H9 (cell line): ENCODE measurements at regions not wholly inside any gene's neighbourhood (a gene's known extent, or its start where the extent isn't known, plus 50 kb on each side); places are given as distances from the start of the nearest gene placed in this dataset.
"Not testable (repeated sequence)": the region's sequence is repeated elsewhere in the genome, so short reads cannot be mapped to it uniquely, and the experiment has no call there.

Experiments
- DNase-seq: peaks from one replicate; pipeline ENCODE4 v3.0.0-alpha.2; 2017
- H2AFZ ChIP-seq: one replicate; pipeline ENCODE4 v1.6.1; 2013; ENCODE audit warnings: mild to moderate bottlenecking, low read length, control low read depth, moderate library complexity
- H2AK5ac ChIP-seq: 2 replicates; pipeline ENCODE4 v1.6.1; 2013; ENCODE audit warnings: low read length, control low read depth, mixed read lengths; ENCODE audit not compliant: insufficient read length
- H2BK120ac ChIP-seq: one replicate; pipeline ENCODE4 v1.6.1; 2013; ENCODE audit warnings: low read depth, mild to moderate bottlenecking, low read length, control low read depth, inconsistent platforms; ENCODE audit not compliant: poor library complexity, severe bottlenecking
- H2BK12ac ChIP-seq: 2 replicates; pipeline ENCODE4 v1.6.1; 2013; ENCODE audit warnings: low read length, control low read depth, mixed read lengths, low read depth; ENCODE audit not compliant: insufficient read length
- H2BK15ac ChIP-seq: 2 replicates; pipeline ENCODE4 v1.6.1; 2013; ENCODE audit warnings: low read depth, low read length, control low read depth
- H2BK20ac ChIP-seq: one replicate; pipeline ENCODE4 v1.6.1; 2013; ENCODE audit warnings: low read depth, mild to moderate bottlenecking, low read length, control low read depth, inconsistent platforms; ENCODE audit not compliant: poor library complexity, severe bottlenecking
- H2BK5ac ChIP-seq: 2 replicates; pipeline ENCODE4 v1.6.1; 2013; ENCODE audit warnings: low read length, control low read depth, mixed read lengths; ENCODE audit not compliant: insufficient read length
- H3K14ac ChIP-seq: 2 replicates; pipeline ENCODE4 v1.6.1; 2013; ENCODE audit warnings: low read length, control low read depth; ENCODE audit not compliant: insufficient read depth
- H3K18ac ChIP-seq: 2 replicates; pipeline ENCODE4 v1.6.1; 2013; ENCODE audit warnings: low read depth, mild to moderate bottlenecking, mixed read lengths, low read length, control low read depth; ENCODE audit not compliant: insufficient read length
- H3K23ac ChIP-seq: 2 replicates; pipeline ENCODE4 v1.6.1; 2013; ENCODE audit warnings: low read length, control low read depth, mixed read lengths, low read depth; ENCODE audit not compliant: insufficient read length
- H3K23me2 ChIP-seq: 2 replicates; pipeline ENCODE4 v1.6.1; 2013; ENCODE audit warnings: low read depth, mild to moderate bottlenecking, mixed read lengths, low read length, control low read depth; ENCODE audit not compliant: insufficient read length, poor library complexity, severe bottlenecking
- H3K27ac ChIP-seq: 2 replicates; pipeline ENCODE4 v1.5.1; 2013; ENCODE audit warnings: low read length, control low read depth, mixed read lengths, low read depth; ENCODE audit not compliant: insufficient read length
- H3K27me3 ChIP-seq: 2 replicates; pipeline ENCODE4 v1.6.1; 2013; ENCODE audit warnings: low read length, control low read depth, inconsistent platforms; ENCODE audit not compliant: insufficient read depth
- H3K4ac ChIP-seq: 2 replicates; pipeline ENCODE4 v1.6.1; 2013; ENCODE audit warnings: low read depth, mild to moderate bottlenecking, control low read depth, inconsistent platforms, low read length, moderate library complexity
- H3K4me1 ChIP-seq: 2 replicates; pipeline ENCODE4 v1.6.1; 2013; ENCODE audit warnings: low read length, control low read depth, inconsistent platforms; ENCODE audit not compliant: insufficient read depth
- H3K4me2 ChIP-seq: 2 replicates; pipeline ENCODE4 v1.6.1; 2013; ENCODE audit warnings: low read length, control low read depth, mixed read lengths; ENCODE audit not compliant: insufficient read length, insufficient read depth
- H3K56ac ChIP-seq: 2 replicates; pipeline ENCODE4 v1.6.1; 2013; ENCODE audit warnings: low read depth, mild to moderate bottlenecking, mixed read lengths, low read length, control low read depth; ENCODE audit not compliant: insufficient read length
- H3K79me1 ChIP-seq: 2 replicates; pipeline ENCODE4 v1.6.1; 2013; ENCODE audit warnings: low read depth, mild to moderate bottlenecking, moderate library complexity, low read length, control low read depth, inconsistent platforms; ENCODE audit not compliant: insufficient read depth, poor library complexity, severe bottlenecking
- H3K79me2 ChIP-seq: 2 replicates; pipeline ENCODE4 v1.6.1; 2013; ENCODE audit warnings: low read length, control low read depth, inconsistent platforms; ENCODE audit not compliant: insufficient read depth
- H3K9ac ChIP-seq: 2 replicates; pipeline ENCODE4 v1.6.1; 2013; ENCODE audit warnings: low read length, control low read depth, mixed read lengths; ENCODE audit not compliant: insufficient read length; ENCODE audit errors: extremely low read depth
- H3K9me3 ChIP-seq: one replicate; pipeline ENCODE4 v1.6.1; 2013; ENCODE audit warnings: low read depth, low read length, inconsistent platforms; ENCODE audit not compliant: control insufficient read depth
- H3T11ph ChIP-seq: one replicate; pipeline ENCODE4 v1.6.1; 2013; ENCODE audit warnings: mild to moderate bottlenecking, low read length, control low read depth, inconsistent platforms
- H4K20me1 ChIP-seq: one replicate; pipeline ENCODE4 v1.6.1; 2013; ENCODE audit not compliant: control insufficient read depth, insufficient read length, insufficient read depth
- H4K5ac ChIP-seq: 2 replicates; pipeline ENCODE4 v1.6.1; 2013; ENCODE audit warnings: low read depth, mild to moderate bottlenecking, mixed read lengths, low read length, control low read depth; ENCODE audit not compliant: insufficient read length
- H4K8ac ChIP-seq: replicated peaks from 2 replicates; pipeline ENCODE4 v1.6.1; 2013; ENCODE audit warnings: low read length, control low read depth, mixed read lengths, low read depth; ENCODE audit not compliant: insufficient read length
- H4K91ac ChIP-seq: 2 replicates; pipeline ENCODE4 v1.6.1; 2013; ENCODE audit warnings: low read depth, mild to moderate bottlenecking, moderate library complexity, mixed read lengths, low read length, control low read depth; ENCODE audit not compliant: insufficient read length
- H3K27ac Mint-ChIP-seq, 3 experiments: 2 replicates in 2 of 3; 3 replicates in 1 of 3; pipeline ENCODE4 v1.8.0; 2020 to 2021; ENCODE audit warnings: mixed read lengths in 3 of 3, mild to moderate bottlenecking in 1 of 3, moderate library complexity in 1 of 3
- H3K27me3 Mint-ChIP-seq: 2 replicates; pipeline ENCODE4 v1.8.0; 2021; ENCODE audit warnings: low read depth, mild to moderate bottlenecking, moderate library complexity, mixed read lengths
- H3K36me3 Mint-ChIP-seq, 3 experiments: 2 replicates in 2 of 3; 3 replicates in 1 of 3; pipeline ENCODE4 v1.8.0; 2020 to 2021; ENCODE audit warnings: low read depth in 3 of 3, mixed read lengths in 3 of 3; ENCODE audit not compliant: insufficient read depth in 1 of 3
- H3K4me1 Mint-ChIP-seq, 2 experiments: 2 replicates each; pipeline ENCODE4 v1.8.0; 2020; ENCODE audit warnings: mixed read lengths in 2 of 2
- H3K4me3 Mint-ChIP-seq, 2 experiments: 2 replicates in 1 of 2; 3 replicates in 1 of 2; pipeline ENCODE4 v1.8.0; 2020 to 2021; ENCODE audit warnings: mild to moderate bottlenecking in 2 of 2, mixed read lengths in 2 of 2, moderate library complexity in 1 of 2
- H3K9me3 Mint-ChIP-seq, 2 experiments: 2 replicates in 1 of 2; 3 replicates in 1 of 2; pipeline ENCODE4 v1.8.0; 2020; ENCODE audit warnings: mild to moderate bottlenecking in 2 of 2, mixed read lengths in 2 of 2, moderate library complexity in 1 of 2
- WGBS: extraction: QIAGEN DNeasy Blood & Tissue Kit; methylation state at CpG from one replicate; pipeline ENCODE4 v1.1.7; 2013; ENCODE audit warnings: missing lambda C conversion rate, low lambda C conversion rate, mixed read lengths; ENCODE audit not compliant: insufficient read length; ENCODE audit errors: extremely low coverage; 5-methylcytosine and 5-hydroxymethylcytosine counted together
- TF ChIP-seq, protein P1 (sequence below): fragments of 200-600 bp; sonication (generic); conservative IDR thresholded peaks from 3 replicates; pipeline ENCODE4 v1.8.0; 2021; ENCODE audit warnings: antibody characterized with exemption, mild to moderate bottlenecking

GRCh38 chr16:82280867-82281266 is 110.8 kb upstream of the MPHOSPH6 start:
- WGBS: no CpG with 5 or more reads among the region's 1 CpG

DNA sequence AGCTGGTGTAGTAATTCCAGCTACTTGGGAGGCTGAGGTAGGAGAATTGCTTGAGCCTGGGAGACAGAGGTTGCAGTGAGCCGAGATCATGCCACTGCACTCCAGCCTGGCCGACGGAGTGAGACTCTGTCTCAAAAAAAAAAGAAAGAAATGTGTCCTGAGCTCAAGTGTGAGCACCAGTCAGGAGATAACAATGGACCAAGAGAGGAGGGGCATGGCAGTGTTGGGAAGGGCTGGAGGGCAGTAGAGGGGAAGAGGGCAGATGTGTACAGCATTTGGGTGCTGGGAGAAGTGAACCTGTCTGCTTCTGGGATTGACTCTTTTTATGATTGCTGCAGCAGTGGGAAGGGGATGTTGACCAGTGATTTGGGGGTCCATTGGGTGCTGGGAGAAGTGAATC is 105.3 kb upstream of the MPHOSPH6 start:
- H4K20me1 ChIP-seq, H2AK5ac ChIP-seq, H3K4me3 Mint-ChIP-seq, H3K9ac ChIP-seq, DNase-seq, H3K36me3 Mint-ChIP-seq, H3K14ac ChIP-seq, H3K27ac ChIP-seq, H3T11ph ChIP-seq, H3K18ac ChIP-seq, H3K27me3 Mint-ChIP-seq, H2BK5ac ChIP-seq, H2BK15ac ChIP-seq, H4K5ac ChIP-seq, H3K4ac ChIP-seq, H3K79me2 ChIP-seq, H3K4me1 ChIP-seq, H3K23me2 ChIP-seq, H3K79me1 ChIP-seq, H3K4me2 ChIP-seq, H3K27ac Mint-ChIP-seq, H2BK120ac ChIP-seq, H4K91ac ChIP-seq, H3K23ac ChIP-seq, H3K9me3 Mint-ChIP-seq, H4K8ac ChIP-seq, H2BK12ac ChIP-seq, H2BK20ac ChIP-seq, H3K9me3 ChIP-seq, H3K4me1 Mint-ChIP-seq, H3K56ac ChIP-seq, H3K27me3 ChIP-seq, H2AFZ ChIP-seq: not testable (repeated sequence)
- no CpG with 5 or more reads among the region's 3 CpGs for WGBS

More at GRCh38 chr16:82280867-82281266, 110.8 kb upstream of the MPHOSPH6 start:
- Histone ChIP-seq H3K27me3 (no peaks in the 10 kb centered on the region), H2BK20ac (no peak overlapping the region), H2BK15ac (no peak overlapping the region), H3K23ac (no peak overlapping the region), H4K8ac (no peak overlapping the region), H3T11ph (no peak overlapping the region), H2BK5ac (no peak overlapping the region), H3K27ac (no peak overlapping the region), H3K4ac (no peak overlapping the region), H4K91ac (no peak overlapping the region), H2AFZ (no peak overlapping the region), H3K14ac (no peak overlapping the region), H3K4me2 (no peak overlapping the region), H2BK12ac (no peak overlapping the region), H3K79me1 (no peaks in the 10 kb centered on the region), H4K20me1 (no peaks in the 10 kb centered on the region), H2AK5ac (no peak overlapping the region), H3K4me1 (no peaks in the 10 kb centered on the region), H3K79me2 (no peaks in the 10 kb centered on the region), H3K56ac (no peak overlapping the region), H3K9ac (no peak overlapping the region), H4K5ac (no peak overlapping the region), H3K9me3 (no peaks in the 10 kb centered on the region), H3K23me2 (peaks cover 2% of the 10 kb centered on the region), H3K18ac (no peak overlapping the region), H2BK120ac (no peak overlapping the region)
- H3K4me1 Mint-ChIP-seq: no peaks in the 10 kb centered on the region
- no peaks in the 10 kb centered on the region; a peak in 1 of 7 replicates for H3K36me3 Mint-ChIP-seq
- H3K9me3 Mint-ChIP-seq: peaks cover 0 to 6% of the 10 kb centered on the region in 2 experiments; a peak in 2 of 5 replicates
- TF ChIP-seq, protein P1, sequence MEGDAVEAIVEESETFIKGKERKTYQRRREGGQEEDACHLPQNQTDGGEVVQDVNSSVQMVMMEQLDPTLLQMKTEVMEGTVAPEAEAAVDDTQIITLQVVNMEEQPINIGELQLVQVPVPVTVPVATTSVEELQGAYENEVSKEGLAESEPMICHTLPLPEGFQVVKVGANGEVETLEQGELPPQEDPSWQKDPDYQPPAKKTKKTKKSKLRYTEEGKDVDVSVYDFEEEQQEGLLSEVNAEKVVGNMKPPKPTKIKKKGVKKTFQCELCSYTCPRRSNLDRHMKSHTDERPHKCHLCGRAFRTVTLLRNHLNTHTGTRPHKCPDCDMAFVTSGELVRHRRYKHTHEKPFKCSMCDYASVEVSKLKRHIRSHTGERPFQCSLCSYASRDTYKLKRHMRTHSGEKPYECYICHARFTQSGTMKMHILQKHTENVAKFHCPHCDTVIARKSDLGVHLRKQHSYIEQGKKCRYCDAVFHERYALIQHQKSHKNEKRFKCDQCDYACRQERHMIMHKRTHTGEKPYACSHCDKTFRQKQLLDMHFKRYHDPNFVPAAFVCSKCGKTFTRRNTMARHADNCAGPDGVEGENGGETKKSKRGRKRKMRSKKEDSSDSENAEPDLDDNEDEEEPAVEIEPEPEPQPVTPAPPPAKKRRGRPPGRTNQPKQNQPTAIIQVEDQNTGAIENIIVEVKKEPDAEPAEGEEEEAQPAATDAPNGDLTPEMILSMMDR: no peak
- no peak overlapping the region for H3K4me3 Mint-ChIP-seq
- no peak for DNase-seq
- H3K27ac Mint-ChIP-seq: no peak overlapping the region
- H3K27me3 Mint-ChIP-seq: peaks cover 4% of the 10 kb centered on the region
